Astrocyte of the spinal cord (primary cell): ENCODE measurements at regions not wholly inside any gene's neighbourhood (a gene's known extent, or its start where the extent isn't known, plus 50 kb on each side); places are given as distances from the start of the nearest gene placed in this dataset.
"Not testable (repeated sequence)": the region's sequence is repeated elsewhere in the genome, so short reads cannot be mapped to it uniquely, and the experiment has no call there.

Source experiments
- DNase-seq: peaks from one replicate; pipeline ENCODE4 v3.0.0; 2011; ENCODE audit warnings: low read depth, low spot score
- H3K4me3 ChIP-seq: 2 replicates; pipeline ENCODE4 v1.5.1; 2011; ENCODE audit warnings: low read depth, mild to moderate bottlenecking, low read length, moderate library complexity
- in situ Hi-C: cut with HindIII; loops from 2 replicates; pipeline ENCODE4 v1.10.0; 2017; ENCODE audit warnings: low sequenced_read_pairs
- TF ChIP-seq, protein P1 (sequence below): IDR thresholded peaks from 2 replicates; pipeline ENCODE4 v1.5.1; 2012; ENCODE audit warnings: low read depth, mild to moderate bottlenecking, low read length, inconsistent platforms

DNA sequence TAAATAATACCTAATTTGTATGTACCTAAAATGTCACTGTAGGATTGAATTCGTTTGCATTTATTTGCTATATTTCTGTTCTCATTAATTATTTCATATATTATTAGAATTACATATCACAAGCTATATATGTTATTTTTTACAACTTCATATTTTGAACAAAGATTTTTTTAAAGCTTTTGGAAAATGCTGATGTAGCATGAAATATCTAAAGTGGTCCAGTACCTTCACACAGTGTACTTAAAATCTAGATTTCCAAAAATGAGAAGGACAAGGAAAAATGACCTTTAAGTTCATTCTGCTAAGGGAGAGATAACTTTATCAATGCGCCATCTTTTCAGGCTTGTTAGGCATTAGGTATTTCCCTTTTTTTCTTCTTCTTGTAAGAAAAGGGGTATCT is 71.8 kb downstream of the LARP7 start:
- DNase-seq: no peak
- H3K4me3 ChIP-seq: no peak overlapping the region
- in situ Hi-C loops: no loop called here
- TF ChIP-seq, protein P1, sequence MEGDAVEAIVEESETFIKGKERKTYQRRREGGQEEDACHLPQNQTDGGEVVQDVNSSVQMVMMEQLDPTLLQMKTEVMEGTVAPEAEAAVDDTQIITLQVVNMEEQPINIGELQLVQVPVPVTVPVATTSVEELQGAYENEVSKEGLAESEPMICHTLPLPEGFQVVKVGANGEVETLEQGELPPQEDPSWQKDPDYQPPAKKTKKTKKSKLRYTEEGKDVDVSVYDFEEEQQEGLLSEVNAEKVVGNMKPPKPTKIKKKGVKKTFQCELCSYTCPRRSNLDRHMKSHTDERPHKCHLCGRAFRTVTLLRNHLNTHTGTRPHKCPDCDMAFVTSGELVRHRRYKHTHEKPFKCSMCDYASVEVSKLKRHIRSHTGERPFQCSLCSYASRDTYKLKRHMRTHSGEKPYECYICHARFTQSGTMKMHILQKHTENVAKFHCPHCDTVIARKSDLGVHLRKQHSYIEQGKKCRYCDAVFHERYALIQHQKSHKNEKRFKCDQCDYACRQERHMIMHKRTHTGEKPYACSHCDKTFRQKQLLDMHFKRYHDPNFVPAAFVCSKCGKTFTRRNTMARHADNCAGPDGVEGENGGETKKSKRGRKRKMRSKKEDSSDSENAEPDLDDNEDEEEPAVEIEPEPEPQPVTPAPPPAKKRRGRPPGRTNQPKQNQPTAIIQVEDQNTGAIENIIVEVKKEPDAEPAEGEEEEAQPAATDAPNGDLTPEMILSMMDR: no peak

DNA sequence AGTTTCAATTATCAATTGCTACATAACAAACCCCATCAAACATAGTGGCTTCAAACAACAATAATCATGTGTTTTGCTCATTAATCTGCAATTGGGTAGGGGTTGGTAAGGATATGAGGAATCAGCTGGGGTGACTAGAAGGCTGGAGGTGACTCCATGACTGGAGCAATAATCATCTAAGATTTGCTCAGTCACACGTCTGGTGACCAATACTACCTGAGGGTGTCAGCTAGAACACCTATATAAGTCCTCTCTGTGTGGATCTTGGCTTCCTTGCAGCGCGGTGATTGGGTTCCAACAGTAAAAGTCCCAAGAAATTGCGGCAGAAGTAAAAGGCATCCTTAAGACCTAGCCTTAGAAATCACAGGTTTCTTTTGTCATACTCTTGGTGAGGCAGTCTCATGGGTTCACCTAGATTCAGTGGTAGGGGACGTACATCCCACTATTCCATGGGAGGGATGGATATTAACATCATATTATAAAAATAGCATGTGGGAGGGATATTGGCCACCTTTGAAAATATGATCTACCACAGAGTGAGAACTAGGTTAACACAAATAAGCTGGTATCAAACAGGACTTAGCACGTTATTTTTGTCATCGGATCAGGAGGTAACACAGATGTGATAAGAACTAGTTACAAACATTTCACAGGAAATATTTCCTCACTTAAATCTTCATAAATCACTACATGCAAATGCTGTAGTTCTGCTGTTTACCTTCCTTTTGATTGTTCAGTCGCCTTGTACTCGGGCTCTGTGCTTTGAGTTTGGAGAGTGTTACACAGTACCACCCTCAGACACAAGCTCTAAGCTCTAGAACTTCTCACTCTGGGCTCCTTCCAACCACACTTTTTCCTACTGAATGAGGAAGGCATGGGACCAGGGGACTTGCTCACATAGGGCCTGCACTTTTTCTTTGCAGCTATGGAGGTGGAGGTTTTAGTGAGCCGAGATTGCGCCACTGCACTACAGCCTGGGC is 78.3 kb downstream of the LARP7 start:
- TF ChIP-seq, protein P1: no peak
- no peak overlapping the region for H3K4me3 ChIP-seq
- DNase-seq: no peak
- in situ Hi-C loops: no loop called here

DNA sequence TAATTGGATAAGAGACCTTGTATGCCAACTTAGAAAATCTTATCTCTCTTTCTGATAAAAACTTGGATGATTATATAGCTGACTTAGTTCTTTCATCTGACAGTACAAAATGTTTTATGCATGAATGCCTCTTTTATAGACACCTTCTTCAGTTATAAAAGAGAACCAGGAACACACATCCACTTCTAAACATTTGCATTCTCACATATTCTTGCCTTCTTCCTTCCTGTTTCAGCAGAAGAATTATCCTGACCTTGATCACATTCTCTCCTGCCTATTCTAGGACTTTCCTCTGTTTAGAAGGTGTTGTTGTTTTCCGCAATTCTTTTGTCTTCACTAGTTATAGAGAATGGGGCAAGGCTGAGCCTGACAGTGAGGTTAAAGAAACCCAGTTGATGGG is 80.9 kb downstream of the LARP7 start:
- no peak overlapping the region for H3K4me3 ChIP-seq
- DNase-seq: no peak
- in situ Hi-C loops: no loop called here
- TF ChIP-seq, protein P1: no peak

- TF ChIP-seq, protein P1: no peak
- DNase-seq: no peak
- in situ Hi-C loops: no loop called here
- H3K4me3 ChIP-seq: no peak overlapping the region
These were observed 84.7 kb downstream of the LARP7 start for GRCh38 chr4:112721627-112722026.

DNA sequence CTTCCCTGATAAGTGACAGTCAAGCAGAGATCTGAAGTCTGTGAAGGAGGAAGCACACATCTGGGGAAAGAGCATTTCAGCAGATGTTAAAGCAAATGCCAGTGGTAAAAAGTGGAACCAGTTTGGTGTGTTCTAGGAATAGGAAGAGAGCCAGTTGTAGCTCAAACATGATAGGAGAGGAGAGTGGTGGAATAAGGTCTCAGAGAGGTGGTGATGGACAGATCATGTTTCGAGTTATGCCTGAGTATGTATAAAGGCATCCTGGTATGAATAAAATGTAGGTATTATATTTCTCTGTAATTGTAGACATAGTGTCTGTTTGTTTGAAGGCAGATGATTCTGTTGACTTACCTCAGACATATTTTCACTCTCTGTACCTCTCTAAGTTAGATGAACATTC is 89.1 kb downstream of the LARP7 start:
- H3K4me3 ChIP-seq: no peak overlapping the region
- no peak for DNase-seq
- TF ChIP-seq, protein P1: no peak
- in situ Hi-C loops: no loop called here

DNA sequence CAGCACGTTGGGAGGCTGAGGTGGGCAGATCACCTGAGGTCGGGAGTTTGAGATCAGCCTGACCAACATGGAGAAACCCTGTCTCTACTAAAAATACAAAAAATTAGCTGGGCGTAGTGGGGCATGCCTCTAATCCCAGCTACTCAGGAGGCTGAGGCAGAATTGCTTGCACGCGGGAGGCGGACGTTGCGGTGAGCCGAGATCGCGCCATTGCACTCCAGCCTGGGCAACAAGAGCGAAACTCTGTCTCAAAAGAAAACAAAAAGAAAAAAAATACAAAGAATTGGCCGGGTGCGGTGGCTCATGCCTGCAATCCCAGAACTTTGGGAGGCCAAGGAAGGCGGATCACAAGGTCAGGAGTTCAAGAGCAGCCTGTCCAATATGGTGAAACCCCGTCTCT is 90.8 kb downstream of the LARP7 start:
- in situ Hi-C loops, DNase-seq: not testable (repeated sequence)

GRCh38 chr4:112731715-112732114 is 94.8 kb downstream of the LARP7 start:
- H3K4me3 ChIP-seq: no peak overlapping the region
- TF ChIP-seq, protein P1: no peak
- DNase-seq: no peak
- in situ Hi-C loops: no loop called here

More for the DNA sequence above, 90.8 kb downstream of the LARP7 start:
- H3K4me3 ChIP-seq: not testable (repeated sequence)
